ENCODE measurements at regions not wholly inside any gene's neighbourhood (a gene's known extent, or its start where the extent isn't known, plus 50 kb on each side); places are given as distances from the start of the nearest gene placed in this dataset.
A peak's percentile ranks its signal among the peaks of the same experiment; 100 is the strongest.

GRCh38 chr5:117691081-117691870, 1116.7 kb upstream of the SEMA6A start:
- peak; percentile 18 for DNase-seq

GRCh38 chr5:117690612-117691011, 1116.0 kb upstream of the SEMA6A start:
- peak; percentile 60 for DNase-seq

GRCh38 chr5:117686926-117687325, 1112.3 kb upstream of the SEMA6A start:
- DNase-seq, result no peak

- no peak for DNase-seq
Measured at GRCh38 chr5:117682416-117682815, 1107.8 kb upstream of the SEMA6A start.

GRCh38 chr5:117681431-117682254, 1107.0 kb upstream of the SEMA6A start:
- DNase-seq, result peak; percentile 35

- peak; percentile 57 for DNase-seq
Measured at GRCh38 chr5:117680426-117680825, 1105.8 kb upstream of the SEMA6A start.

- DNase-seq, result no peak
Measured at GRCh38 chr5:117679046-117679445, 1104.4 kb upstream of the SEMA6A start.

GRCh38 chr5:117675646-117676045, 1101.0 kb upstream of the SEMA6A start:
- DNase-seq, result no peak

- no peak for DNase-seq
Measured at GRCh38 chr5:117671551-117671950, 1096.9 kb upstream of the SEMA6A start.

GRCh38 chr5:117667105-117667504, 1092.5 kb upstream of the SEMA6A start:
- DNase-seq, result no peak

GRCh38 chr5:117665121-117665520, 1090.5 kb upstream of the SEMA6A start:
- DNase-seq, result no peak

GRCh38 chr5:117662361-117662760, 1087.7 kb upstream of the SEMA6A start:
- no peak for DNase-seq

GRCh38 chr5:117657541-117657940, 1082.9 kb upstream of the SEMA6A start:
- DNase-seq, result peak; percentile 60

- no peak for DNase-seq
Measured at GRCh38 chr5:117652958-117653280, 1078.3 kb upstream of the SEMA6A start.

- DNase-seq, result peak; percentile 59
Measured at GRCh38 chr5:117652036-117652957, 1077.7 kb upstream of the SEMA6A start.

- no peak for DNase-seq
Measured at GRCh38 chr5:117649821-117650220, 1075.2 kb upstream of the SEMA6A start.

GRCh38 chr5:117645400-117645799, 1070.8 kb upstream of the SEMA6A start:
- no peak for DNase-seq

- no peak for DNase-seq
Measured at GRCh38 chr5:117638581-117638980, 1064.0 kb upstream of the SEMA6A start.

GRCh38 chr5:117633093-117633492, 1058.5 kb upstream of the SEMA6A start:
- DNase-seq, result no peak

- no peak for DNase-seq
Measured at GRCh38 chr5:117624201-117624600, 1049.6 kb upstream of the SEMA6A start.

GRCh38 chr5:117623042-117623805, 1048.6 kb upstream of the SEMA6A start:
- peak; percentile 82 for DNase-seq

GRCh38 chr5:117621921-117622320, 1047.3 kb upstream of the SEMA6A start:
- no peak for DNase-seq

Measured in tongue (tissue), 1 donor.